ENCODE measurements at regions not wholly inside any gene's neighbourhood (a gene's known extent, or its start where the extent isn't known, plus 50 kb on each side); places are given as distances from the start of the nearest gene placed in this dataset.
A peak's percentile ranks its signal among the peaks of the same experiment; 100 is the strongest.
"Not testable (repeated sequence)": the region's sequence is repeated elsewhere in the genome, so short reads cannot be mapped to it uniquely, and the experiment has no call there.

DNA sequence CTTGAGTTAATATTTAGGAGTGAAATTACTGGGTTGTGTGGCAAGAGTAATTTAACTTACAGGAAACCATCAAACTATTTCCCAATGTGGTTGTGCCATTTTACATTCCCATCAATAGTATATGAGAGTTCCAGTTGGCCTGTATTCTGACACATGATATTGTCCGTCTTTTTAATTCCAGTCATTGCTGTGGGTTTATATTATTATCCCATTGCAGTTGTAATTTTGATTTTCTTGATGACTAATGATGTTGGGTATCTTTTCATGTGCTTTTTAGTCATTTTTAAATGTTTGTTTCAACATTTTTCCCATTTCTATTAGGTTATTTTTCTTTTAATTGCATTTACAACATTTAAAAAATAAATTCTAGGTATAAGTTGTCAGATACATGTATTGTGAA is 614.0 kb downstream of the UTRN start:
- Mint-ChIP-seq H3K4me1 (ENCODE audit: low read depth) (no peaks in the 10 kb centered on the region), H3K27ac (no peak overlapping the region), H3K27me3 (ENCODE audit: low read depth) (peaks cover 10% of the 10 kb centered on the region), H3K4me3 (no peak overlapping the region), H3K9me3 (peaks cover 0 to 7% of the 10 kb centered on the region in 2 donors), H3K36me3 (ENCODE audit: insufficient read depth in 2 of 2) (peaks cover 2 to 6% of the 10 kb centered on the region in 2 donors)
- ATAC-seq (replicated peaks in 1 of 2) (no peak), DNase-seq (no peak)

GRCh38 chr6:144901412-144901811 is 616.3 kb downstream of the UTRN start:
- Mint-ChIP-seq H3K27ac (no peak overlapping the region), H3K4me3 (no peak overlapping the region), H3K27me3 (ENCODE audit: low read depth) (peaks cover 10% of the 10 kb centered on the region), H3K36me3 (ENCODE audit: insufficient read depth in 2 of 2) (peaks cover 2 to 6% of the 10 kb centered on the region in 2 donors), H3K9me3 (peaks cover 0 to 7% of the 10 kb centered on the region in 2 donors), H3K4me1 (ENCODE audit: low read depth) (no peaks in the 10 kb centered on the region)
- DNase-seq (no peak), ATAC-seq (replicated peaks in 1 of 2) (no peak)

DNA sequence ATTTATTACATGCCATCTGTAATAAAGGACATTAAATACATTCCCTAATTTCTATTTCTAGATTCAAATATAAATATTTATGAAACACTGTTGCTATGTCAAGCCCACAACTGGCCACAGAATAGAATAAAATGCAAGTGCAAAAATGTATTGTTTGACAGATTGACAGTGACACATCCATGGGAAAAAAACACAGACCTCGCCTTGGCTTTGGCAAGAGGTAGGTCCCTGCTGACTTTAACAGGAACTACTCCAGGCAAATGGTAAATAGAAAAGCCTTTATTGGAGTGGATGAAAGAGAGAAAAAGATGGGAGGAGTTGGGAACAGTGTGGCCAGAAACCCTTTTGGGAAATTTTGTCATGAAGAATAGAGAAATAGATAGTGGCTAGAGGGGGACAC is 622.9 kb downstream of the UTRN start:
- H3K36me3 Mint-ChIP-seq (ENCODE audit: insufficient read depth in 2 of 2), result peaks cover 0 to 2% of the 10 kb centered on the region in 2 donors
- no peak for DNase-seq
- no peak for ATAC-seq (replicated peaks in 1 of 2)
- H3K9me3 Mint-ChIP-seq, result peaks cover 0 to 2% of the 10 kb centered on the region in 2 donors
- H3K4me1 Mint-ChIP-seq (ENCODE audit: low read depth), result peaks cover 4% of the 10 kb centered on the region
- peaks cover 10% of the 10 kb centered on the region for H3K27me3 Mint-ChIP-seq (ENCODE audit: low read depth)
- H3K4me3 Mint-ChIP-seq, result no peak overlapping the region
- no peak overlapping the region for H3K27ac Mint-ChIP-seq

DNA sequence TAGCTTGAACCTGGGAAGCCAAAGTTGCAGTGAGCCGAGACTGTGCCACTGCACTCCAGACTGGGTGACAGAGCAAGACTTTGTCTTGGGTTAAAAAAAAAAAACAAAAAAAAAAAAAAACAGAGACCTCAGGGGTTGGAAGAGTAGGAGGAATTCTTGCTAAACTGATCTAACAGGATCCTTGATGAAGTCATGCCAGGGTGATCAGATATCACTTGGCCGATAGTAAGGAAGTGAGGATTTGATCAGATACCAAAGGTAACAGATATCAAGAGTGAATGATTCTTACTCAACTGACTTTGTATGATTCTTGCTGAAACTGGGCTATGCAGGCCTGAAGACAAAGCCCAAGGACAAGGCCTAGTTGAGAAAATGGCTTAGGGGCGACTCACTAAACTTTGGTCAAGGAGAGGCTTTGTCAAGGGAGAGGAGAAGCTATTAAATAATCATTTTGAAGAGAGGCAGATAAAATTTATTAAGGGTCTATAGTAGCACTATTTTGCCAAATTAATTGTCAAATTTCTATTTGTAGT is 624.7 kb downstream of the UTRN start:
- DNase-seq, result no peak
- H3K36me3 Mint-ChIP-seq (ENCODE audit: insufficient read depth in 2 of 2), result no peaks in the 10 kb centered on the region
- H3K4me3 Mint-ChIP-seq, result no peak overlapping the region
- H3K27ac Mint-ChIP-seq, result no peak overlapping the region
- peaks cover 4% of the 10 kb centered on the region for H3K4me1 Mint-ChIP-seq (ENCODE audit: low read depth)
- H3K27me3 Mint-ChIP-seq (ENCODE audit: low read depth), result no peaks in the 10 kb centered on the region
- ATAC-seq (replicated peaks in 1 of 2), result no peak
- H3K9me3 Mint-ChIP-seq, result no peaks in the 10 kb centered on the region

DNA sequence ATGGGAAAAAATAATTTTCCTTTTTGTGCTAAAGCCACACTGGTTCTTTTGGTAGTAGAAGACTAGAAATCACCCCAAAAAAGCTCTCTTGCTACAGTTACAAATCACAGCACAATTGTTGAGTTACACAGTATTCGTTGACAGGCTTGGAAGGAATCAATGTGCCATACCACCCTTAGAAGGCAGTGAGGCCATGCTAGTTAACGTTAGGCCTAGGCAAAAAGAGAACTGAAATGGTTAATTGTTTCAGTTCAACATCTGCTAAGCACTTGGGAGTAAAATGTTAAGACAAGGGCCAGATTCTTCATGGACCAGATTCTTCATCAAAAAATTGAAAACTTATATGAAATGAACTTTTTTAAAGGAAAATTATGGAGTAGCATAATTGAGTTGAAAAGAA is 626.2 kb downstream of the UTRN start:
- H3K9me3 Mint-ChIP-seq, result no peaks in the 10 kb centered on the region
- H3K36me3 Mint-ChIP-seq (ENCODE audit: insufficient read depth in 2 of 2), result no peaks in the 10 kb centered on the region
- ATAC-seq (replicated peaks in 1 of 2) (no peak), DNase-seq (no peak)
- H3K4me1 Mint-ChIP-seq (ENCODE audit: low read depth), result peaks cover 4% of the 10 kb centered on the region
- no peak overlapping the region for H3K27ac Mint-ChIP-seq
- H3K4me3 Mint-ChIP-seq, result no peak overlapping the region
- H3K27me3 Mint-ChIP-seq (ENCODE audit: low read depth), result peaks cover 11% of the 10 kb centered on the region

GRCh38 chr6:144912474-144912873 is 627.3 kb downstream of the UTRN start:
- DNase-seq, result no peak
- H3K9me3 Mint-ChIP-seq, result no peaks in the 10 kb centered on the region

DNA sequence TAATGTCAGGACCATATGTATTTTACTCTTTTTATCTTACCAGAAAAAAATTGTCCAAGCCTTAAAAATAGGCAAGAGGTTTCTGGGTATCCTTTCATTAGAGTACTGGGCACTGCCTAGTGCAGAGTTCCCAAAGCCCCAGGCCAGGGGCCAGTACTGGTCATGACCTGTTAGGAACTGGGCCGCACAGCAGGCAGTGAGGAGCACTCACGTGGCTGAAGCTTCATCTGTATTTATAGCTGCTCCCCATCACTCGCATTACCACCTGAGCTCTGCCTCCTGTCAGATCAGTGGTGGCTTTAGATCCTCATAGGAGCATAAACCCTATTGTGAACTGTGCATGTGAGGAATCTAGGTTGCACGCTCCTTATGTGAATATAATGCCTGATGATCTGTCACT is 632.9 kb downstream of the UTRN start:
- H3K36me3 Mint-ChIP-seq (ENCODE audit: insufficient read depth in 2 of 2), result no peaks in the 10 kb centered on the region
- H3K27ac Mint-ChIP-seq, result no peak overlapping the region
- H3K27me3 Mint-ChIP-seq (ENCODE audit: low read depth), result peaks cover 18% of the 10 kb centered on the region
- no peaks in the 10 kb centered on the region for H3K9me3 Mint-ChIP-seq
- H3K4me3 Mint-ChIP-seq, result no peak overlapping the region
- ATAC-seq (replicated peaks in 1 of 2), result no peak
- DNase-seq, result no peak
- peaks cover 5% of the 10 kb centered on the region for H3K4me1 Mint-ChIP-seq (ENCODE audit: low read depth)

More at GRCh38 chr6:144912474-144912873, 627.3 kb downstream of the UTRN start:
- Mint-ChIP-seq H3K27ac (no peak overlapping the region), H3K27me3 (ENCODE audit: low read depth) (peaks cover 11% of the 10 kb centered on the region), H3K36me3 (ENCODE audit: insufficient read depth in 2 of 2) (no peaks in the 10 kb centered on the region), H3K4me3 (no peak overlapping the region), H3K4me1 (ENCODE audit: low read depth) (peaks cover 4% of the 10 kb centered on the region)
- ATAC-seq (replicated peaks in 1 of 2), result no peak

DNA sequence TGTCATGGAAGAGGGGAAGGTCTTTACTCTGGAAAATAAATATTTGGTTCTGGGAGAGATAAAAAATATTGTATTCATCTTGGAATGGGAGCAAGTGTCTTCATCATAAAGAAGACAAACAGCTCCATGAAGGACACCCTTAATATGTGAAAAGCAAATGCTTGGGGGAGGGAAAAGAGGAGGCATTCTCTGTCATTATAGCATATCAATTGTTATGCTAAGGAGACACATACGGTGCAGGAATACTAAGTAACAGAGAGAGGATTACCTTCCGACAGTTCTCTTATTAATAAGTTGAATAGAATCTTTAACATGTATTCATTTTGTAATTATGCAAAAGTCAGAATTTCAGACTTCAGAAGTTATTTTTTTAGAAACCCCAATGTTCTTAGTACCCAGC is 634.4 kb downstream of the UTRN start:
- Mint-ChIP-seq H3K9me3 (no peaks in the 10 kb centered on the region), H3K4me3 (no peak overlapping the region), H3K27me3 (ENCODE audit: low read depth) (peaks cover 24% of the 10 kb centered on the region), H3K4me1 (ENCODE audit: low read depth) (peaks cover 5% of the 10 kb centered on the region), H3K36me3 (ENCODE audit: insufficient read depth in 2 of 2) (no peaks in the 10 kb centered on the region), H3K27ac (no peak overlapping the region)
- ATAC-seq (replicated peaks in 1 of 2), result no peak
- DNase-seq, result no peak

DNA sequence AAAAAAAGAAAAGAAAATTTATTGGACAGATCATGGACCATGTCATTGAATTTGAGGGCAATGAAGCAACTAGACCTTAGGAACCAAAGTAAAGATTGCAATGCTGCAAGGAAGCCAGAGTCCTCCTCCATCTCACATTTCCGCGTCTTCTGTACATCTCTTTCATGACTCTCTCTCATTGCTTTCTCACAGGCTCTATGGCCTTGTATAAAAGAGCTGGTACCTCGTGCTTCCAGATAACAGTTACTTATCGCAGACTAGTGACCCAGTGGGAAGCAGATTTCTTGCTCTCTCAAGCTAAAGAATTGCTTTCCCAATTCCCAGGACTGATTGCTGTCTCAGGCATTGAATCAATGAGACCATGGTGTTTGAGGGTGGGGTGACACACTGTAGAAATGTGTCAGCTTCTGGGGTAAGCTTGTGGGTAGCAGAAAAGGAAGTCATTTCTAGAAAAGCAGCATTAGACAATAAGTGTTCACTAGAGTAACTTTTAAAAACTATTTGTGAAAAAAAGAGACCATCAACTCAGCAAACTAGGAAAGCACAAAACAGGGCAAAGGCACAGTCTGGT is 635.3 kb downstream of the UTRN start:
- H3K27ac Mint-ChIP-seq, result no peak overlapping the region
- H3K4me1 Mint-ChIP-seq (ENCODE audit: low read depth), result peaks cover 5% of the 10 kb centered on the region
- no peaks in the 10 kb centered on the region for H3K36me3 Mint-ChIP-seq (ENCODE audit: insufficient read depth in 2 of 2)
- H3K4me3 Mint-ChIP-seq, result no peak overlapping the region
- ATAC-seq (replicated peaks in 1 of 2) (peak; percentile 44 to 64), DNase-seq (peak in 1 of 2 donors; percentile 5)
- peaks cover 26% of the 10 kb centered on the region for H3K27me3 Mint-ChIP-seq (ENCODE audit: low read depth)
- no peaks in the 10 kb centered on the region for H3K9me3 Mint-ChIP-seq

DNA sequence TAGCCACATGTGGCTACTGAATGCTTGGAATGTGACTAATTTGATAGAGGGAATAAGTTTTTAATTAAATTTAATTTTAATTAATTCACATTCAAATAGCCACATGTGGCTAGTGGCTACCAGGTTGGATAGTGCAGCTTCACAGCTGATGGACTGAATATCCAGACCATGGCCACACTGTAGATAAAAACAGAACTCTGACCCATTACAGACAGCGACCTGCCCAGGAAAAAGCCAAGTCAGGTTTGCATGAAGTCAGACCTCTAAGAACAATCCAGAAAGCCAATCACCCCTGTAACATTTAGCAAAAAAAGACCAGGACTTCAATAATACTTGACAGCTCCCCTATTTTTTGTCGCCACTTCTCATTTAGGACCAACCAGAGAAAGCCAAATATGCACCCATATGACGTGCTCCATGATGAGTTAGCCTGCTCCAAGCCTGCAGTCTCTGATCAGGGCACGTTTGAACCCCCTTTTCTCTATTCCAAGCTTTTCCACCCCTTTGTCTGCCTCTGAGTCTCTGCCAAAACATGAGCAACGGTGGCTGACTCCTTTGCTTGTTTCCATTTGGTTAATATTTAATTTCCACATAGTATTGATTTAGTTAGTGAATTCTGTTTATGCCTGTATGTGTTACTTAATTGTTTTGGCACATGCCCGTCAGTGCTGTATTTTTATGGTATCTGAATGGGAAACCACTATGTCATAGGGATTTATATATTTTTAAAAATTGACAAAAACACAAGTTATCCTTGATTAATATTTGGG is 636.3 kb downstream of the UTRN start:
- Mint-ChIP-seq H3K27ac (no peak overlapping the region), H3K27me3 (ENCODE audit: low read depth) (peaks cover 19% of the 10 kb centered on the region), H3K4me1 (ENCODE audit: low read depth) (peaks cover 5% of the 10 kb centered on the region), H3K4me3 (no peak overlapping the region), H3K36me3 (ENCODE audit: insufficient read depth in 2 of 2) (no peaks in the 10 kb centered on the region), H3K9me3 (no peaks in the 10 kb centered on the region)
- DNase-seq (no peak), ATAC-seq (replicated peaks in 1 of 2) (no peak)

- no peak overlapping the region for H3K27ac Mint-ChIP-seq
- ATAC-seq (replicated peaks in 1 of 2) (no peak), DNase-seq (no peak)
- H3K4me3 Mint-ChIP-seq, result no peak overlapping the region
- H3K27me3 Mint-ChIP-seq (ENCODE audit: low read depth), result peaks cover 19% of the 10 kb centered on the region
- no peaks in the 10 kb centered on the region for H3K36me3 Mint-ChIP-seq (ENCODE audit: insufficient read depth in 2 of 2)
- no peaks in the 10 kb centered on the region for H3K9me3 Mint-ChIP-seq
- peaks cover 5% of the 10 kb centered on the region for H3K4me1 Mint-ChIP-seq (ENCODE audit: low read depth)
Measured at GRCh38 chr6:144922120-144922722, 637.1 kb downstream of the UTRN start.

- not testable (repeated sequence) for H3K4me1 Mint-ChIP-seq (ENCODE audit: low read depth); H3K4me3 Mint-ChIP-seq; DNase-seq; ATAC-seq (replicated peaks in 1 of 2); H3K27ac Mint-ChIP-seq; H3K9me3 Mint-ChIP-seq; H3K36me3 Mint-ChIP-seq (ENCODE audit: insufficient read depth in 2 of 2)
- peaks cover 19% of the 10 kb centered on the region for H3K27me3 Mint-ChIP-seq (ENCODE audit: low read depth)
Measured at GRCh38 chr6:144922771-144923490, 637.8 kb downstream of the UTRN start.

DNA sequence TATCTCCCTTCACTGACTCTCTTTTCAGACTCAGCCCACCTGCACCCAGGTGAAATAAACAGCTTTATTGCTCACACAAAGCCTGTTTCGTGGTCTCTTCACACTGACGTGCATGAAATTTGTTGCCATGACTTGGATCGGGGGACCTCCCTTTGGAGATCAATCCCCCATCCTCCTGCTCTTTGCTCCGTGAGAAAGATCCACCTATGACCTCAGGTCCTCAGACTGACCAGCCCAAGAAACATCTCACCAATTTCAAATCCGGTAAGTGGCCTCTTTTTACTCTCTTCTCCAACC is 638.3 kb downstream of the UTRN start:
- not testable (repeated sequence) for H3K9me3 Mint-ChIP-seq; DNase-seq; H3K4me1 Mint-ChIP-seq (ENCODE audit: low read depth); H3K4me3 Mint-ChIP-seq; H3K27ac Mint-ChIP-seq; H3K36me3 Mint-ChIP-seq (ENCODE audit: insufficient read depth in 2 of 2); ATAC-seq (replicated peaks in 1 of 2)
- peaks cover 19% of the 10 kb centered on the region for H3K27me3 Mint-ChIP-seq (ENCODE audit: low read depth)

Data from activated T-cell treated with anti-CD3 and anti-CD28 coated beads, Interleukin-2, amount 50 U/mL, for 72 hours (primary cell).